Upper lobe of left lung (tissue), 4 donors: ENCODE measurements at regions not wholly inside any gene's neighbourhood (a gene's known extent, or its start where the extent isn't known, plus 50 kb on each side); places are given as distances from the start of the nearest gene placed in this dataset.

ENCODE experiments used
- POLR2A ChIP-seq, 4 donors: fragments of 450-650 bp; IDR thresholded peaks; one replicate each; pipeline ENCODE4 v1.5.1; 2016 to 2017; ENCODE audit warnings: antibody characterized with exemption in 4 of 4, mild to moderate bottlenecking in 2 of 4
- TF ChIP-seq, protein P1 (sequence below), 6 experiments: fragments of 450-650 bp in 4 of 6; fragments of 200-600 bp in 2 of 6; sonication (generic) in 2 of 6; IDR thresholded peaks; one replicate each; pipeline ENCODE4 v1.5.1; 2016 to 2019; ENCODE audit warnings: antibody characterized with exemption in 6 of 6

DNA sequence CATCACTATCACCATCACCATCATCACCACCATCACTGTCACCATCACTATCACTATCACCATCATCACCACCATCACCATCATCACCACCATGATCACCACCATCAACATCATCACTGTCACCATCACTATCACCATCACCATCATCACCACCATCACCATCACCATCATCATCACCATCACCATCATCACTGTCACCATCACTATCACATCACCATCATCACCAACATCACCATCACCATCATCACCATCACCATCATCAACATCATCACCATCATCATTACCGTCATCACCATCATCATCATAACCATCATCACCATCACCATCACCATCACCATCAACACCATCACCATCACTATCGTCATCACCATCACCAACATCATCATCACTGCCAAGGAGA lies 273.8 kb downstream of the FOXL1 start:
- TF ChIP-seq, protein P1, sequence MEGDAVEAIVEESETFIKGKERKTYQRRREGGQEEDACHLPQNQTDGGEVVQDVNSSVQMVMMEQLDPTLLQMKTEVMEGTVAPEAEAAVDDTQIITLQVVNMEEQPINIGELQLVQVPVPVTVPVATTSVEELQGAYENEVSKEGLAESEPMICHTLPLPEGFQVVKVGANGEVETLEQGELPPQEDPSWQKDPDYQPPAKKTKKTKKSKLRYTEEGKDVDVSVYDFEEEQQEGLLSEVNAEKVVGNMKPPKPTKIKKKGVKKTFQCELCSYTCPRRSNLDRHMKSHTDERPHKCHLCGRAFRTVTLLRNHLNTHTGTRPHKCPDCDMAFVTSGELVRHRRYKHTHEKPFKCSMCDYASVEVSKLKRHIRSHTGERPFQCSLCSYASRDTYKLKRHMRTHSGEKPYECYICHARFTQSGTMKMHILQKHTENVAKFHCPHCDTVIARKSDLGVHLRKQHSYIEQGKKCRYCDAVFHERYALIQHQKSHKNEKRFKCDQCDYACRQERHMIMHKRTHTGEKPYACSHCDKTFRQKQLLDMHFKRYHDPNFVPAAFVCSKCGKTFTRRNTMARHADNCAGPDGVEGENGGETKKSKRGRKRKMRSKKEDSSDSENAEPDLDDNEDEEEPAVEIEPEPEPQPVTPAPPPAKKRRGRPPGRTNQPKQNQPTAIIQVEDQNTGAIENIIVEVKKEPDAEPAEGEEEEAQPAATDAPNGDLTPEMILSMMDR (IDR thresholded peaks at IDR 0.05) = no peak
- TF ChIP-seq POLR2A (IDR thresholded peaks at IDR 0.05) = no peak
